B cell (primary cell): ENCODE measurements at regions not wholly inside any gene's neighbourhood (a gene's known extent, or its start where the extent isn't known, plus 50 kb on each side); places are given as distances from the start of the nearest gene placed in this dataset.

Experiments used
- EZH2 ChIP-seq: IDR thresholded peaks from 2 replicates; pipeline ENCODE4 v1.6.1; 2012; ENCODE audit warnings: borderline replicate concordance, low read depth, mild to moderate bottlenecking, moderate library complexity, low read length; ENCODE audit not compliant: insufficient read depth, poor library complexity, severe bottlenecking
- TF ChIP-seq, protein P1 (sequence below): fragments of 200-600 bp; IDR thresholded peaks from one replicate; pipeline ENCODE4 v1.8.0; 2022; ENCODE audit warnings: antibody characterized with exemption, mild to moderate bottlenecking

DNA sequence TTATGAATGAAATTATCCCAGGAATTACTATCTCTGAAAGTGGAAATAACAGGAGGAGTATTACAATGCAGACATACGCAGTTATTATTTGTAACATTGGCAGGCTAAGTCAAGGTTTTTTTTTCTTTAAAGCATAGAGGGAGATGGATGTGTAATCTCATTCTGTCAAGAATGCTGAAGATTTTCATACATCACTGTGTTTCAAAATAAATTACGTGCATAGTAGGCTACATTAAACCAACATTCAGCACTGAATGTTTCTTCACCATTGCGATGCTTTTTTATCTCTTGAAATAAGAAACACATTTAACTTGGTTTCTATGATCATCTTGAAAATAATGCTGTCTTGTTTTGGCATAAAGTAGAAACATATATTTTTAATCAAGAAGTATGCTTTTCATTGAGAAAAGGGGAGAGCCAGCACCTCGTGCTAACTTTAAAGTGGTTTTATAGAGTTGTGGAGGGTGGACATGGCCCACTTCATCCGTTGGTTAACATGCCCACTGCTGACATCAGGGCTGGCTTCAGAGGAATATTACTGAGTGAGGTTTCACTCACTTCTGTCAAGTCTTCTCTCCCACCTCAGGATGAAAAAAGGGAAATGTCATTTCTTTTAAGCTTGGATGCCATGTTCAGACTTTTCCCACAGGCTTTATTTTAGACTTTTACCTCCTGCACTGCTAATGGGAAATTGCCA lies 203.6 kb upstream of the MEF2C start:
- TF ChIP-seq, protein P1, sequence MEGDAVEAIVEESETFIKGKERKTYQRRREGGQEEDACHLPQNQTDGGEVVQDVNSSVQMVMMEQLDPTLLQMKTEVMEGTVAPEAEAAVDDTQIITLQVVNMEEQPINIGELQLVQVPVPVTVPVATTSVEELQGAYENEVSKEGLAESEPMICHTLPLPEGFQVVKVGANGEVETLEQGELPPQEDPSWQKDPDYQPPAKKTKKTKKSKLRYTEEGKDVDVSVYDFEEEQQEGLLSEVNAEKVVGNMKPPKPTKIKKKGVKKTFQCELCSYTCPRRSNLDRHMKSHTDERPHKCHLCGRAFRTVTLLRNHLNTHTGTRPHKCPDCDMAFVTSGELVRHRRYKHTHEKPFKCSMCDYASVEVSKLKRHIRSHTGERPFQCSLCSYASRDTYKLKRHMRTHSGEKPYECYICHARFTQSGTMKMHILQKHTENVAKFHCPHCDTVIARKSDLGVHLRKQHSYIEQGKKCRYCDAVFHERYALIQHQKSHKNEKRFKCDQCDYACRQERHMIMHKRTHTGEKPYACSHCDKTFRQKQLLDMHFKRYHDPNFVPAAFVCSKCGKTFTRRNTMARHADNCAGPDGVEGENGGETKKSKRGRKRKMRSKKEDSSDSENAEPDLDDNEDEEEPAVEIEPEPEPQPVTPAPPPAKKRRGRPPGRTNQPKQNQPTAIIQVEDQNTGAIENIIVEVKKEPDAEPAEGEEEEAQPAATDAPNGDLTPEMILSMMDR, result no peak
- TF ChIP-seq EZH2, result no peak
